Stimulated activated CD4-positive, alpha-beta T cell treated with anti-CD3 and anti-CD28 coated beads, Interleukin-4, amount 100 ng/mL, for 4 hours (primary cell): ENCODE measurements at regions not wholly inside any gene's neighbourhood (a gene's known extent, or its start where the extent isn't known, plus 50 kb on each side); places are given as distances from the start of the nearest gene placed in this dataset.
"Not testable (repeated sequence)": the region's sequence is repeated elsewhere in the genome, so short reads cannot be mapped to it uniquely, and the experiment has no call there.

Experiments
- DNase-seq, 2 experiments: peaks; one replicate each; pipeline ENCODE4 v3.0.0-alpha.2; 2020

DNA sequence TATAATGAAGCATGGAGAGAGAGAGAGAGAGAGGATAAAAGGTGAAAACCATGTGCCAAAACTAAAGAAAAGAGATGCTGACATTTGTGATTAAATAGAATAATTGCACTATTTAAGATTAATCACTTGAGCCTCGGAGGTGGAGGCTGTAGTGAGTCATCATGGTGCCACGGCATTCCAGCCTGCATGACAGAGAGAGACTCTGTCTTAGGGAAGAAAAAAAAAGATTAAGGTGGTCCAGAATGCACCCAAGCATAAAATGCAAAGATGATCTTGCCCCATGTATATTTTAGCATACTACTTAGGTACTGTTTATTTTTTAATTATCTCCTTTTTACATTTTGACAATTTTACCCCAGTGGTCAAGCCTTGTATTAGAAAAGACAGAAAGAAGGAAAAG is 742.5 kb downstream of the SPATA31A1 start:
- DNase-seq = not testable (repeated sequence)

DNA sequence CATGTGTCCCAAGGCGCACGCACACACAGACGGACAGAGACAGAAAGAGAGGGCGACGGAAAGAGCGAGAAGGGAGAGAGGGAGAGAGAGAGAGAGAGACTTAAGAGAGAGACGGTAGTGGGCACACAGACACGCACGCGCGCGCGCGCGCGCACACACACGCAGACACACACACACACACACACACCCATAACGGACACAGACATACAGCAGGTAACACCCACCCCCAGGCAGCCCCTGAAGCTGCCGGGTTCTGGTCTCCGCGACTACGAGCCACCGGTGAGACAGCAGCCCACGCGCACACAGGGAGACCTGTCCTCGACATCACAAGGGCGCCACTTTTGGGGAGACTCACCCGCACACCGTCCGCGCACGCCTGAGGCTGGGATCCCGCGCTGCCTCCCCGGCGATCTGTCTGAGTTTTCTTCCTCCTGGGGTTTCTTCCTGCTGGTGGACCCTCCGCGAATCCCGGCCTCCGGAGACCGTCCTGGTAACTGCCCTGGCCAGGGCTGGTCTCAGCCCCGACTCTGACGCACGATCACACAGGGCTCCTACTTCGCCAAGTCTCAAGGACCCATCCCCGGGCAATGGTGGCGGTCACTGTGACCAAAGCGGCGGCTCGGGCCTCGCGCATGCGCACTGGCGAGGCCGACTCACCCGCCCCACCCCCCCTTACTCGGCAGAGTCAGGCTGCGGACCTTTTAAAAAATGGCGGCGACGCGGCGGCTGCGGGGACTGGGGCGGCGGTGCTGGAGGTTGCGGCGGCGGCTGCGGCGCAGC is 750.7 kb downstream of the SPATA31A1 start:
- DNase-seq = peak; percentile 30 to 33

DNA sequence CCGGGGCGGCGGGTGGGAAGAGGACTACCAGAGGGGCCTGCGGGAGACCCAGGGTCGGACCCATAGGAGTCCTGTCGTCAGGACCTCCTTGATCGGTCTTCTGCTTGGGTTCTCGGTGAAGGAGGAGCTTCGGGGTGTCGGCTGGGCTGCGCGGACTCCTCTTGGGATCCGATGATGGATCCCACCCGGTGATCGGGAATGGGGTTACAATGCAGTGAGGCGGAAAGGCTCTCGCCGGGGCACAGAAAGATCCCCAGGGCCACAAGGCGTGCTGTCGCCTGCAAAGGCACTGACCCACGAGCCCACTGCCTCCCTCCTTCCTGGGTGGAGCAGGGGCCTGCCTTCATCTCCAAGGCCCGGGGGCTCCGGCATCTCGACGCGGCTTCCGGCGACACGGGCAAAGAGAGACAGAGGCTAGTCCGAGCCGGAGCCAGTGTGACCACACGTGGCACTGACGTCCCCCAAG is 751.3 kb downstream of the SPATA31A1 start:
- not testable (repeated sequence) for DNase-seq

DNA sequence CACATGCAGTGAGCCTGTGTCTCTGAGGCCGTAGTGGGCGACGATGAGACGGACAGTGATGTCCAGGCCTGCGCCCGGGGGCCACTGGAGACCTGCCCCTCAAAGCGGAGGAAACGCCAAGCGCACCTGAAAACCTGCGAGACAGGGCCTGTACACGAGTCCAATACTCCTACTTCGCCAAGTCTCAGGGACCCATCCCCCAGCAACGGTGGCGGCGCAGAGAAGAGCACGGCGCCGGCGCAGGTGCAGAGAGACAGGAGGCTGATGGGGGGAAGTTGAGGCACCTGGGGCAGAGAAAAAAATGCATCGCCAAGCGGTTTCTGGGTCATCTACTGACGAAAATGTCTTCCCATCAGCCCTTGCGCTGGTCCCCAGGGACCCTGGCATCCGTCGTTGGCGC is 751.8 kb downstream of the SPATA31A1 start:
- not testable (repeated sequence) for DNase-seq

DNA sequence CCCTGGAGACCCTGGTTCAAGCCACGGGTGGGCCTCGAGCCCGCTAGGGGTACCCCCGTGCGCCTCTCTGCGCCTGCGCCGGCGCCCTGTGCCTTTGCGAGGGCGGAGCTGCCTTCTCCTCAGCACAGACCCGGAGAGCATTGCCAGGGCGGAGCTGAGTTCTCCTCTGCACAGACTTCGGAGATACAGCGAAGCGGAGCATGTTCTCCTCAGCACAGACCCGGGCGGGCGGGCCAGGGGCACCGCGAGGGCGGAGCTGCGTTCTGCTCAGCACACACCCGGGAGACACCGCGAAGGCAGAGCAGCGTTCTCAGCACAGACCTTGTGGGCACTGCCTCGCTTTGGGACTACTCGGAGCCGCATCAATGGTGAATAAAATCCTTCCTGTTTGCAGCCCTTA is 753.0 kb downstream of the SPATA31A1 start:
- not testable (repeated sequence) for DNase-seq

DNA sequence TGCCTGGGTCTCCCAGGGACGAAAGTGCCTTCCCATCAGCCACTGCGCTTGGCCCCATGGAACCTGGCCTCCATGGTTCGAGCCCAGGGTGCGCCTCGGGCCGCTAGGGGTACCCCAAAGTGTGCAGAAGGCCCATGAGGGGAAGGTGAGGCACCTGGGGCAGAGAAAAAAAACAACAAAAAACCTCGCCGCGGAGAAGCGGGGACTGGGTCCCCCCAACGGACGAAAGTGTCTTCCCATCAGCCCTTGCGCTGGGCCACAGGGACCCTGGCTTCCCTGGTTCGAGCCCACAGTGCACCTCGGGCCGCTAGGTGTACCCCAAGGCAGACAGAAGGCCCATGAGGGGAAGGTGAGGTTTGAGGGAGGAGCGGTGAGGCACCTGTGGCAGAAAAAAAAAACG is 755.3 kb downstream of the SPATA31A1 start:
- DNase-seq = not testable (repeated sequence)

DNA sequence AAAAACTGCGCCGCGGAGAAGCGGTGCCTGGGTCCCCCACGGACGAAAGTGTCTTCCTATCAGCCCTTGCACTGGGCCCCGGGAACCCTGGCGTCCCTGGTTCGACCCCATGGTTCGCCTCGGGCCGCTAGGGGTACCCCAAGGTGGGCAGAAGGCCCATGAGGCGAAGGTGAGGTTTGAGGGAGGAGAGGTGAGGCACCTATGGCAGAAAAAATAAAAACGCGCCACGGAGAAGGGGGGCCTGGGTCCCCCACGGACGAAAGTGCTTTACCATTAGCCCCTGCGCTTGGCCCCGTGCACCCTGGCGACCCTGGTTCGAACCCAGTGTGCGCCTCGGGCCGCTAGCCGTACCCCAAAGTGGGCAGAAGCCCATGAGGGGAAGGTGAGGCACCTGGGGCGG is 756.1 kb downstream of the SPATA31A1 start:
- not testable (repeated sequence) for DNase-seq

DNA sequence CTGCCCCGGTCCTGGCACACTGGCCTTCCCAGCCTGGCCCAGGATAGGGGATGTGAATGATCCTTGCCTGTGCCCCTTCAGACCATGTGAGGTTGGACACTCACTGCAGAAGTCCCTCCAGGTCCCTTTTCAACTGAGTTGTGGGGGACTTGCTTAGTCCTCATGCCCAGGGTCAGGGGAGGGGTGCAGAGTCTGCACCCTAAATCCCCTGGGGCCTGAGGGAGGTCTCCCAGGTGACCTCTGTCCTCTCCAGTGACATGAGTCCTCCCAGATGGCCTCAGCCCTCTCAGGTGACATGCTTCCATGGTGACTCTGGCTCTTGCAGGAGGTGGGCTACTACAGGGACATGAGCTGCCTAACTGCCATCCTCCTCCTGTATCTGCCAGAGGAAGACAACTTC is 775.1 kb downstream of the SPATA31A1 start:
- not testable (repeated sequence) for DNase-seq

DNA sequence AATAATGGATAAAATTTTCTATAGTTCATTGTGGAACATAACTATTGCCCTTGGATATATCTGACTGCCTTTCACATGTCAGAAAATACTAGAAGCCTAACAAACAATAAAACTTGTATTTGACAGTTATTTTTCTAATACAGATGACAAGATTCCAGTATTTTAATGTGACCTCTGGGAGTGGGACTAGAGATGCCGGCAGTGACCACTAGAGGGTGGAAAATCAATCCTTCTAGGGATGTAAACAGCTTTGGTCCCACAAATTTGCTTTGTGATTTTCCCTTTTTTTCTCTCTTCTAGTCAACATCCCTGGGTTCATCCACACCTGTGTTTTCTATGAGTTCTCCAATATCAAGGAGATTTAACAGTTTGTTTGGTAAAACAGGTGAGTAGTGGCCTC is 813.7 kb downstream of the SPATA31A1 start:
- not testable (repeated sequence) for DNase-seq

DNA sequence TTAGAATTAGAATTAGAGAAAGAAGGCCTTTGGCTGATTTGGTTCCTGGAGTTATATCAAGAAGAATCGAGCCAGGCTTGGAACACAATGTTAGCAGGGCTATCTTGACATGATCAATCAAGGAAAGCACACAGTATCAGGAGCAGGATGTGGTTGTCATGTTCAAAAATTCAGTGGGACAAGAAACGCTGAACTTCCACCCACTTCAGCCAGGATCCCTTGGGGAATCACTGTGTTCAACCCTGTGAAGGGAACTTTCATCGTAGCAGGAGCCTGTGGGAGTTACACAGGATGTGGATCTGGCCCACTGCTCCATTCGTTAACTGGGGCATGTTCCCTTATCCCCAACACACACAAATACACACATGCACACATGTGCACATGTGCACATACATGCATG is 817.8 kb downstream of the SPATA31A1 start:
- not testable (repeated sequence) for DNase-seq

DNA sequence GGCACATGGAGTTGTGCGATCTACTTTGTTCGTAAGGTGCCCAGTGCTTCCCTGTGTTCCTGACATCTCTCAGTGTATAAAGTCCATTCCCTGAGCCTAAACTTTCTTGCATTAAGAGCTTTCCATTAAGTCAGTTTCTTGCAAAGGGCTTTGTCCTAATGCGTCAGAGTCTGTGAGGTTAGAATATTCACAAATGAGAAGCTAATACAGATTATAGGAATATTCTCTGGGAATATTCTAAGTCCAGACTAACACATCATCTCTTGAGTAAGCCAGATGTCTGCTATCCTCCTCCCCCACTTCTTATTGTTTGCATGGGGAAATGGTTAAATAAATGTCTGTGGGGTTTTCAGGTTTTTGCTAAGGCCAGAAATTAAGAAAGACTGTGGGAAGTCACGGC is 818.6 kb downstream of the SPATA31A1 start:
- not testable (repeated sequence) for DNase-seq

DNA sequence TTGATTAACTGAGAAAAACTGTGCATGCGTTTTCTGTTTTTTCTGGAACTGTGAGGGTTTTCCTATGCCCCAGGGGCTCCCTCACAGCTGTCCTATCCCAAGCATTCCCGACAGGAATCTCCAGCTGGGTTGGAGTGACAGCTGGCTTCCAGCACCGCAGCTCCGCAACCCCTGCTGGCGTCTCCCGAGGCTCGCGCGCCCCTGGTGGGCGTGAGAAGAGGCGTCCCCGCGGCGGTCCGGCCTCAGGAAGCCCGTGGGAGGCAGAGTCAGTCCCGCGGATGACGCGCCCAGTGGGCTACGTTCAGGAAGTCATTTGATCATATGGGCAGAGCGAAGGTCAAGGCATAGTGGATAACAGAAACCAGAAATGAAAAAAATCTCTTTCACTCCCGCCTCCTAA is 821.9 kb downstream of the SPATA31A1 start:
- not testable (repeated sequence) for DNase-seq

DNA sequence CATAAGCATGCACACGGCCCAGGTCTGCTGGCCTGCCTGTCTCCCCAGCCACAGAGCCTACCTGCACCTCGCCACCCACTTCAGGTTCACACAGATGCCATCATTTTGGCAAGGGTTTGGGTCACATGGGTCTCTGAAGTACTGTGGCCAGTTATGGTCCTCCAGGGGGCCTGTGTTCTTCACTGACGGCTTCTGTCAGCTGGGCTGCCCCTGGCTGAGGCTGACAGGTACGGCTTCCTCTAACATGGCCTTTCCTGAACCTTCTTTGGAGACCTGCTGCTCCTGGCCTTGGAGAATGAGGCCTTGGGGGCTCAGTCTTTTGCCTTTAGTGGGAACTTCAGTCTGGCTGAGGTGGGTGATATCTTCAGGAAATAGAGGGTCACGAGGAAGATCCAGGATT is 835.9 kb downstream of the SPATA31A1 start:
- not testable (repeated sequence) for DNase-seq

DNA sequence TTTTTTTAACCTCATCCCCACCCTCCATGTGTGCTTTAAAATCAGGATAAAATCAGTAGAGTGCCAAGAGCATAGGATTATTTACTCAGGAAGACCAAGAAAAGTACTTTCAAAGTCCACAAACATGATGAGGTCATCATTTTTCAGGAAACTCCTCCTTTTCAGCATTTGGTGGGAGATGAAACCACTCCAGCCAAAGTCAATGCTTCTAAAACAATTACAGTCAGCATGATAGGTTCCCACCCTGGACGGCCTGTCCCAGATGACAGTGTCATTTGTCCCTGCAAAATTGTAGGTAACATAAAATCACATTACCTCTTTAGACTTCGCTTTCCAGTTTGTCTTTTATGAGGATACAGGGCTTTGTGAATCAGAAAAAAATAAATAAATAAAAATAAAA is 836.7 kb downstream of the SPATA31A1 start:
- not testable (repeated sequence) for DNase-seq

DNA sequence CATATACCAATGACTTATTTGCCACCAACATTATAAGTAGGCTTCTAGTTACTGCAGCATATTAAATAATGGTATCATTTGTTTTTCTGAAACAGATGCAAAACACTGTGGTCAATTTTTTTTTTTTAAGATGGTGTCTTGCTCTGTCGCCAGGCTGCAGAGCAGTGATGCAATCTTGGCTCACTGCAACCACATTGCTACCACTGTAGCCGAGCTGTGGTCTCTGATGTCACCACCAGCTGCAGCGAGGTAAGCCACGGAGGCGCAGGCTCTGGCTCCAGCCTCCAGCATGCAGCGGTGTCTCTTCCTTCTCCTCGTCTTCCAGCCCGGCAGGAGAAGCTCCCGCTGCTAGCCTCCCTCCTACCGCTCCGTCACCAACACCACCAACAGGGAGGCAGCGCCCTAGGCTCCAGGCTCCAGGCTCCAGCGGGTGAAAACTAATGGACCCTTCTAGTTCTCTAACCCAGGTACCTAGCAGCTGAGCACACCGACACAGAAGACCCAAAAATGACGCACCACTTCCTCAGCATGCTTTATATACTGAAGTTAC is 840.8 kb downstream of the SPATA31A1 start:
- DNase-seq = not testable (repeated sequence)

DNA sequence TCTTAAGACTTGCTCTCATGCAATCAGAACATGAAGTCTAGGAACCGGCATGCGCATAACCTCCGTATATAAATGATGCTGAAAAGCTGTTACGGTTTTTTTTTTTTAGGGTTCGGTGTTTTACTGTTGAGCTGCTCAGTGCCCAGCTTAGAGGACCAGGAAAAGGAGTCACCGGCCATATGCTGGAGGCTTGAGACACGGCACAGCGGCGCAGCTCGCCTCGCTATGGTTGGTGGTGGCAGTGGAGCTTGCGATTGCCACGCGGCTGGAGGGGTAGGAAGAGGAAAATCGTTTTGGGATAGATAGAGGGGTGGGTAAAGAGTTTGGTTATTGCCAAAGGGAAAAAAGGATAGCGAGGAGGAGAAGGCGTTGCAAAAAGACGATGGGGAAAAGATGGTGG is 841.3 kb downstream of the SPATA31A1 start:
- DNase-seq = not testable (repeated sequence)

DNA sequence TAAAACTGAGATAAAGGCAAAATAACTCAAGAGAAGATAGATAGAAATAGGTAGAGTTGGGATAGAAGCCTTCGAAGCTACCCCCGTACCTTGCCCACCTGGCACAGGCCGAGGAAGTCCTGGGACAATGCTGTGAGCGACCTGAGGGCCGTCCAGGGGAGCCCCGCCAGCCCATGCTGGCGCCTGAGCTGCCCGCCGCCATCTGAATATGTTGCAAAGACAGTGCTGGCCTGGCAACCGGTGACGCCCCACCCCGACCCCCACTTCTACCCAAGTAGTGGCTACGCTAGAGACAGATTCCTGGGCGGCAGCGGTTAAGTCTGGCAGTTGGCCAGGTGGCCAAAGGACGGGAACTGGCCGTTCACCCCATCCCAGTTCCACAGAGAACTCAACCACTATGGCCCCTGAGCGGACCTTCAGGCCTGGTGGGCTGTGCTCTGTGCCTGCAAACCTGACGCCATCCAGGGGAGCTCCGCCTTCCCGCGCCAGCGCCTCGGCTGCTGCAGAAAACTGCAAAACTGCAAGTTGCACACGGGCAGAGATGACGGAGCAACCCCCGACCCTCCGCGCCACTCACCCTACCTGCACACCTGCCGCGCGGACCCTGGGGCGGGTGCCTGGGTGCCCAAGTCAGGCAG is 866.2 kb downstream of the SPATA31A1 start:
- DNase-seq = not testable (repeated sequence)

DNA sequence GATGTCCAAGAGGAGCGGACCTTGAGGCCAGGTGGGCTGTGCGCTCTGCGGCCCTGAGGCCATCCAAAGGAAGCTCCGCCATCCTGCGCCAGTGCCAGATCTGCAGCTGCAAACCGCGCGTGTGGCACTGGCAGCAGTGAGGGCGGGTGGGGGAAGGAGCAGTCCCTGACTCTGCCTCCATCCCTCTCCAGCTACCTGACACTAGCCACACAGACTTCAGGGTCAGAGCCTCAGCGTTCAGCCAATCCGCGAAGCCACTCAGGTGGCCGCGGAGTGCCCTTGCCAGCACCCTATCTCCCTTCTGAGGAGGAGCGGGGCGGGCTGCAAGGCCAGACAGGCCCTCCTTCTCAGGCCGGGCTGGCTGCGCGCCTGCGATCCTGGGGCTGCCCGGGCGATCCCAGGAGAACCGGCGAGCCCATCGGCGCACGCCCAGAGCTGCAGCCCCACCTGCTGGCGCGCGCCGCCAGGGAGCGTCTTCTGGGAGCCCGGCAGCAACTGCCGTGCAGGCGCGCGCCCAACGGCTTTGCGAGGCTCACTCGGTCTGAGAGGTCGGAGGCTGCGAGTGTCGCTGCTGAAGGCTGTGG is 867.2 kb downstream of the SPATA31A1 start:
- DNase-seq = peak in 1 of 2 experiments; percentile 0

DNA sequence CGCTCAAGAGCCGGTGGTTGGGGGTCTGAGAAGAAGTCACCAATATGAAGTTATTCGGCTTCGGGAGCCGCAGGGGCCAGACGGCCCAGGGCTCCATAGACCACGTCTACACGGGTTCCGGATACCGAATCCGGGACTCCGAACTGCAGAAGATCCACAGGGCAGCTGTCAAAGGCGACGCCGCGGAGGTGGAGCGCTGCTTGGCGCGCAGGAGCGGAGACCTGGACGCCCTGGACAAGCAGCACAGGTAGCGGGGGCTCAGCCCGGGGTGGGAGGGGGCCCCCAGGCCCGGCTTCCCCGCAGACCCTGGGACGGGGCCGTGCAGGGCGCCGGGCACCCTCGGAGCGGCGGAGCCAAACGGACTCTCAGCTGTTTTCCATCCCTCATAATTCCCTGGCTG is 867.9 kb downstream of the SPATA31A1 start:
- DNase-seq = not testable (repeated sequence)
